Uterus (tissue), 2 donors: ENCODE measurements at regions not wholly inside any gene's neighbourhood (a gene's known extent, or its start where the extent isn't known, plus 50 kb on each side); places are given as distances from the start of the nearest gene placed in this dataset.

Experiments used
- CTCF ChIP-seq, 4 experiments: fragments of 200-600 bp in 2 of 4; fragments of 450-650 bp in 2 of 4; sonication (generic) in 2 of 4; IDR thresholded peaks; one replicate each; pipeline ENCODE4 v1.5.1; 2016 to 2019; ENCODE audit warnings: antibody characterized with exemption in 4 of 4, mild to moderate bottlenecking in 2 of 4, moderate library complexity in 1 of 4
- POLR2A ChIP-seq, 2 donors: fragments of 450-650 bp; IDR thresholded peaks; one replicate each; pipeline ENCODE4 v1.6.1; 2016; ENCODE audit warnings: antibody characterized with exemption in 2 of 2, mild to moderate bottlenecking in 1 of 2, moderate library complexity in 1 of 2

- TF ChIP-seq CTCF (IDR thresholded peaks at IDR 0.05) (no peak), POLR2A (IDR thresholded peaks at IDR 0.05) (no peak)
Observed at GRCh38 chr16:73663720-73664119, 615.8 kb upstream of the ZFHX3 start.
